Suprapubic skin (tissue), 4 donors: ENCODE measurements at regions not wholly inside any gene's neighbourhood (a gene's known extent, or its start where the extent isn't known, plus 50 kb on each side); places are given as distances from the start of the nearest gene placed in this dataset.

Source experiments
- DNase-seq, 2 donors: peaks; one replicate each; pipeline ENCODE4 v3.0.0-alpha.2; 2019; ENCODE audit warnings: low spot score in 2 of 2
- H3K27ac ChIP-seq: fragments of 200-600 bp; sonication (generic); one replicate; pipeline ENCODE4 v1.5.1; 2019
- H3K27me3 ChIP-seq: fragments of 200-600 bp; sonication (generic); one replicate; pipeline ENCODE4 v1.5.1; 2019
- H3K36me3 ChIP-seq: fragments of 200-600 bp; sonication (generic); one replicate; pipeline ENCODE4 v1.5.1; 2019
- H3K4me1 ChIP-seq: fragments of 200-600 bp; sonication (generic); one replicate; pipeline ENCODE4 v1.5.1; 2019
- H3K4me3 ChIP-seq: fragments of 200-600 bp; sonication (generic); one replicate; pipeline ENCODE4 v1.5.1; 2019; ENCODE audit warnings: mild to moderate bottlenecking
- H3K9me3 ChIP-seq: fragments of 200-600 bp; sonication (generic); one replicate; pipeline ENCODE4 v1.5.1; 2019
- CTCF ChIP-seq, 2 donors: fragments of 200-600 bp in 1 of 2; fragments of 450-650 bp in 1 of 2; sonication (generic) in 1 of 2; IDR thresholded peaks; one replicate each; pipeline ENCODE4 v1.5.1; 2016 to 2019; ENCODE audit warnings: antibody characterized with exemption in 2 of 2, mild to moderate bottlenecking in 1 of 2, moderate library complexity in 1 of 2
- EP300 ChIP-seq: sonication (generic); formaldehyde crosslinking; IDR thresholded peaks from one replicate; pipeline ENCODE4 v1.6.1; 2017; ENCODE audit warnings: antibody characterized with exemption
- POLR2A ChIP-seq, 2 donors: fragments of 450-650 bp; IDR thresholded peaks; one replicate each; pipeline ENCODE4 v1.6.1; 2017; ENCODE audit warnings: antibody characterized with exemption in 2 of 2, mild to moderate bottlenecking in 2 of 2, moderate library complexity in 2 of 2
- POLR2AphosphoS5 ChIP-seq, 3 donors: sonication (generic); formaldehyde crosslinking; IDR thresholded peaks; one replicate each; pipeline ENCODE4 v1.6.1; 2017; ENCODE audit warnings: antibody characterized with exemption in 3 of 3
- WGBS: methylation state at CpG from one replicate; pipeline ENCODE4 v1.1.5; 2018; 5-methylcytosine and 5-hydroxymethylcytosine counted together

DNA sequence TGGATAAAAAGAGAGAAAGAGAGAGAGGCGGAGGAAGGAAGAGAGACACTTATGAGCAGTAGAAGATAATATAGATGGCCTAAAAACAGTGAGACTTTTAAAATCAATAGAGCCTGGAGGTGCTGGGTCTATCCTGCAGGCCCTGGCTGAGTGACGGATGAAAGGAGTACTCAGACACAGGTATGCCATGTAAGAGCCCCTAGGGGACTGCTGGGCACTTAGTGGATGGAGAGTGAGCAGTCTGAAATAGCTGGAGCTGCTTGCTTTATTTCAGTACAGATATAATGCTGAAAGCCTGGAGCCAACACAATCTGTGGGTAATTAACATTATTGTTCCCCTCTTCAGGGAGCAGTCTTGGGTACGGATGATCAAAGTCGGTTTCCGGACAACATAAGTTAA, 578.6 kb downstream of the SPOCK3 start:
- Histone ChIP-seq H3K4me3 (no peak overlapping the region), H3K27me3 (no peaks in the 10 kb centered on the region)
- no peak for DNase-seq

DNA sequence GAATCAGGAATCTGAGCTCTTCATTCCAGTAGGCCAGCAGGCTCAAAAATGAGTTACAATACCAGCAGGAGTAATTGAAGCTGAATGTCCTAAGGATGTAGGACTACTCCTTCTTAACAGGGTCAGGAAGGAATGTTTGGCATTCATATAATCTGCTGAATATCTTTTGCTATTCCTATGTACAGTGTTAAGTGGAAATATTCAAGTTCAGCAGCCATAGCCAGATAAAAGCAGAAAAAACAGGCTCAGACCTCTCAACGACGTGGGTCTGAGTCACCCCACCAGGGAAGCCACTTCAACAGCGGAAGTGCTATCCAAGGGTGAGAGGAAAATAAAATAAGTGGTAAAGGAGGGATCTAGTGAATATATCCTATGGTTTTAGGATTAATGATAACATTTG, 577.0 kb downstream of the SPOCK3 start:
- no peak for DNase-seq
- Histone ChIP-seq H3K27me3 (no peaks in the 10 kb centered on the region), H3K4me3 (no peak overlapping the region), H3K4me1 (no peaks in the 10 kb centered on the region), H3K36me3 (no peaks in the 10 kb centered on the region), H3K27ac (no peak overlapping the region), H3K9me3 (peaks cover 3% of the 10 kb centered on the region)
- WGBS = 62% methylated on average over 3 of the region's 3 CpGs
- no peak for TF ChIP-seq EP300
- TF ChIP-seq CTCF (IDR thresholded peaks at IDR 0.05) = no peak
- TF ChIP-seq POLR2A (IDR thresholded peaks at IDR 0.05) = no peak
- no peak for TF ChIP-seq POLR2AphosphoS5 (IDR thresholded peaks at IDR 0.05)

More for the DNA sequence above, 578.6 kb downstream of the SPOCK3 start:
- 47% methylated on average over 5 of the region's 5 CpGs for WGBS
- no peak overlapping the region for H3K27ac ChIP-seq
- H3K4me1 ChIP-seq = no peaks in the 10 kb centered on the region
- TF ChIP-seq POLR2A (IDR thresholded peaks at IDR 0.05) (no peak), EP300 (no peak), POLR2AphosphoS5 (IDR thresholded peaks at IDR 0.05) (no peak), CTCF (IDR thresholded peaks at IDR 0.05) (no peak)
- no peaks in the 10 kb centered on the region for H3K36me3 ChIP-seq
- peaks cover 3% of the 10 kb centered on the region for H3K9me3 ChIP-seq

- 60% methylated on average over 1 of the region's 1 CpG for WGBS
Observed at GRCh38 chr4:166658585-166658984, 575.7 kb downstream of the SPOCK3 start.

GRCh38 chr4:166662266-166662843, 571.9 kb downstream of the SPOCK3 start:
- DNase-seq = no peak
- Histone ChIP-seq H3K4me1 (no peaks in the 10 kb centered on the region), H3K27ac (no peak overlapping the region), H3K36me3 (no peaks in the 10 kb centered on the region), H3K27me3 (no peaks in the 10 kb centered on the region), H3K9me3 (no peaks in the 10 kb centered on the region), H3K4me3 (no peak overlapping the region)
- 37% methylated on average over 3 of the region's 3 CpGs for WGBS
- TF ChIP-seq POLR2A (IDR thresholded peaks at IDR 0.05) (no peak), POLR2AphosphoS5 (IDR thresholded peaks at IDR 0.05) (no peak)

More at GRCh38 chr4:166658585-166658984, 575.7 kb downstream of the SPOCK3 start:
- DNase-seq = no peak
- TF ChIP-seq POLR2A (IDR thresholded peaks at IDR 0.05) = no peak
- TF ChIP-seq EP300 = no peak
- no peak for TF ChIP-seq CTCF (IDR thresholded peaks at IDR 0.05)
- TF ChIP-seq POLR2AphosphoS5 (IDR thresholded peaks at IDR 0.05) = no peak
- H3K36me3 ChIP-seq = no peaks in the 10 kb centered on the region
- H3K27me3 ChIP-seq = no peaks in the 10 kb centered on the region
- H3K4me3 ChIP-seq = no peak overlapping the region
- no peak overlapping the region for H3K27ac ChIP-seq
- peaks cover 3% of the 10 kb centered on the region for H3K9me3 ChIP-seq
- H3K4me1 ChIP-seq = no peaks in the 10 kb centered on the region

DNA sequence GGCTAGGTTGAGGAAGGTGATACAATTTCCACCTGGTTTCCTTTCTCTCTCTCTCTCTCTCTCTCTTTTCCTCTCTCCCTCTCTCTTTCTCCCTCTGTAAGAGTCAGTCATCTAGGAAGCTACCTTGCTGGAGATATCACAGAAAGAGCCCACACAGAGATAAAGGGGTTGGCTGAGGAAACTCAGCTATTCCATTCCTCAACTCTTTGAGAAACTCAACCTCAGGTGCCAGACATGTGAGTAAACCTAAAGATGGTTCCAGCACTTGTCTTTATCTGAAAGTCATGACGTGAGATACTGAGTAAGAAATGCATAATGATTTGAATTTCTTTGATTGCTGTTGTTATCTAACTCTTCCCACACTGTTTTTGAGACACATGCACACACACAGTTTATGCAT, 564.0 kb downstream of the SPOCK3 start:
- Histone ChIP-seq H3K36me3 (no peaks in the 10 kb centered on the region), H3K4me3 (no peak overlapping the region), H3K27ac (no peak overlapping the region), H3K27me3 (no peaks in the 10 kb centered on the region), H3K9me3 (no peaks in the 10 kb centered on the region), H3K4me1 (no peaks in the 10 kb centered on the region)
- 39% methylated on average over 1 of the region's 1 CpG for WGBS
- DNase-seq = no peak
- no peak for TF ChIP-seq POLR2AphosphoS5 (IDR thresholded peaks at IDR 0.05)
- no peak for TF ChIP-seq EP300
- no peak for TF ChIP-seq CTCF (IDR thresholded peaks at IDR 0.05)
- no peak for TF ChIP-seq POLR2A (IDR thresholded peaks at IDR 0.05)

DNA sequence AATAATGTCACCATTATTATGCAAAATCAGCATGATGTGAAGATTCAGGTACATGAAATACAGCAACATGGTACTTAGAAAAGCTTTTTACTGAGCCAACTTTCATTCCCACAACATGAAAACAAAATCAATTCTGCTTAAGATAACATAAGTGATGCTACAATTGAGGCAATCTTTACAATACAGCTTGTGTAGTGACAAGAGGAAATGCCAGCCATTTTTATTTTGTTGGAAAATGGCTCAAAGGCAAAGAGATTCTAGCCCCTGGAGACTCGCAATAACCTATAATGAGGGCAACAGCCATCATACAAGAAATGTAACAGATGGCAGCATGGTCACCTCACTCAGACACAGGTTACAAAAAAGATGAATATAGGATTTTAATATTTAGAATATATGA, 560.4 kb downstream of the SPOCK3 start:
- no peak for DNase-seq
- no peaks in the 10 kb centered on the region for H3K4me1 ChIP-seq
- TF ChIP-seq EP300 (no peak), POLR2A (IDR thresholded peaks at IDR 0.05) (no peak), CTCF (IDR thresholded peaks at IDR 0.05) (no peak), POLR2AphosphoS5 (IDR thresholded peaks at IDR 0.05) (no peak)
- WGBS = 88% methylated on average over 1 of the region's 1 CpG
- H3K9me3 ChIP-seq = no peaks in the 10 kb centered on the region
- no peak overlapping the region for H3K4me3 ChIP-seq
- H3K36me3 ChIP-seq = no peaks in the 10 kb centered on the region
- H3K27ac ChIP-seq = no peak overlapping the region
- H3K27me3 ChIP-seq = no peaks in the 10 kb centered on the region
